ENCODE measurements at regions not wholly inside any gene's neighbourhood (a gene's known extent, or its start where the extent isn't known, plus 50 kb on each side); places are given as distances from the start of the nearest gene placed in this dataset.

DNA sequence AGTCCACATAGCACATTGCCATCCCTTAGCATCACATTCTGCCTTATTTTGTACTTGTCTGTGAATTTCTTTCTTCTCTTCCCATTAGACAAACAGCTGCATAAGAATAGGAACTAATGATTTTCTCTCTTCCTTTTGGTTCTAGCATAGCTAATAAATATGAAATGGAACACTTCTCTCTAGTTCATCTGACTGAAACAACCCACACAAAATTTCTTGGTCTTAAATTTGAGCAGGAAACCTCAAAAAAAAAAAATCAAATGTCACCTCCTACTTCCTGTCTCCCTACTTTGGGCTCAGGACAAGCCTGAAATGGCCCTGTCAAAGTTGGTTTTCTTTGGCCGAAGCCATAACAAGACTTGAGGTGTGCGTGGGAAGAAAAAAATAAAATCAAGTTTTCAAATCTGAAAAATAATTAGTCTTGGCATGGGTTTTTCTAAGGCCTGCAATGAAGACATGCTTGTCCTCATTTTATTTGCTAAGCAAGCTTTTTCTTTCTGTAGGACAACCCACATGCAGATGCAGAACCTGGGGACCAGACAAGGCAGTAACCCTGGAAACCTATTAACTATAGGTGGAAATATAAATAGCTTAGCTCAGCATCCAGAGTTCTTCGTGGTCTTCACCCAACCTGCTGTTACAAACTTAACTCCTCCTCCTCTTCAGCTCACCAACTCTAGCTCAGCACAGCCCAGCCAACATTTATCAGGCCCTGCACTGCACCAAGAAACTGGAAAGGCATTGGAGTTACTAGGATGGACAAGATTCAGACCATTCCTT lies 523.5 kb upstream of the KLF4 start:
- Histone ChIP-seq H3K14ac (replicated peaks; ENCODE audit: low read depth, low read length) (no peak overlapping the region), H3K9me1 (ENCODE audit: insufficient read depth, low read length) (no peaks in the 10 kb centered on the region), H3K9ac (ENCODE audit: low read depth, low read length) (no peak overlapping the region), H3K18ac (ENCODE audit: low read depth, low read length) (no peak overlapping the region), H3K9me3 (ENCODE audit: control insufficient read depth, insufficient read depth, low read length) (no peaks in the 10 kb centered on the region), H2BK15ac (ENCODE audit: low read depth, low read length) (no peak overlapping the region), H3K4me1 (ENCODE audit: control insufficient read depth, insufficient read depth, low read length) (no peaks in the 10 kb centered on the region), H2AFZ (replicated peaks; ENCODE audit: low read length, poor library complexity) (no peak overlapping the region), H3K4ac (ENCODE audit: low read depth, low read length) (no peak overlapping the region), H4K8ac (ENCODE audit: low read depth in 2 of 2, low read length in 2 of 2) (no peak overlapping the region), H4K20me1 (ENCODE audit: insufficient read depth, low read length) (no peaks in the 10 kb centered on the region), H3K56ac (ENCODE audit: extremely low read depth, insufficient read depth, low read length) (no peak overlapping the region), H3K36me3 (ENCODE audit: control insufficient read depth, insufficient read depth, low read length) (no peaks in the 10 kb centered on the region), H4K5ac (ENCODE audit: low read depth, low read length) (no peak overlapping the region), H2BK5ac (ENCODE audit: low read depth, low read length, poor library complexity, severe bottlenecking) (no peak overlapping the region), H3K4me2 (ENCODE audit: low read depth, low read length) (no peak overlapping the region), H2BK120ac (ENCODE audit: low read depth, low read length) (no peak overlapping the region), H3K4me3 (ENCODE audit: insufficient read depth, low read depth, low read length) (no peak overlapping the region), H2AK5ac (ENCODE audit: low read depth, low read length) (no peak overlapping the region), H3K27me3 (ENCODE audit: control insufficient read depth, insufficient read depth, low read length) (no peaks in the 10 kb centered on the region), H4K91ac (ENCODE audit: insufficient read depth, low read depth, low read length) (no peak overlapping the region), H3K27ac (ENCODE audit: insufficient read depth, low read length) (no peak overlapping the region), H3K79me1 (ENCODE audit: low read depth in 1 of 2, low read length in 2 of 2) (no peaks in the 10 kb centered on the region), H2AK9ac (replicated peaks; ENCODE audit: low read depth, low read length, poor library complexity) (no peak overlapping the region), H2BK20ac (ENCODE audit: low read depth, low read length) (no peak overlapping the region), H3K23ac (ENCODE audit: low read depth, low read length) (no peak overlapping the region)
- dilution Hi-C loops (cut with HindIII; ENCODE audit: low sequenced_read_pairs, unreplicated experiment) = no loop called here
- CTCF ChIA-PET = interaction anchor here (0.6 kb wide), 1 partner anchor 547 kb away, joined by 3 read pairs; no protein-coding TSS in a partner anchor
- ATAC-seq (ENCODE audit: low read depth) (no peak), DNase-seq (no peak)
- WGBS, 2 experiments (ENCODE audit: extremely low coverage in 2 of 2, insufficient read length in 1 of 2) = no CpG with 5 or more reads among the region's 3 CpGs
- intact Hi-C loops (cut with micrococcal nuclease) = no loop called here
- BruUV-seq (replicated peaks) = no TSS peak
- POLR2A ChIA-PET (ENCODE audit: unreplicated experiment) = no interaction called here
- in situ Hi-C loops (cut with MboI; ENCODE audit: low sequenced_read_pairs) = no loop called here
- no peak for TF ChIP-seq NFE2L2 (IDR thresholded peaks at IDR 0.05; ENCODE audit: low read depth, low read length)
- TF ChIP-seq RAD21 (IDR thresholded peaks at IDR 0.05; ENCODE audit: low read length) = no peak
- TF ChIP-seq BHLHE40 (IDR thresholded peaks at IDR 0.05; ENCODE audit: low read depth, low read length) = no peak
- TF ChIP-seq MXI1 (IDR thresholded peaks at IDR 0.05; ENCODE audit: borderline replicate concordance, low read depth, low read length) = no peak
- no peak for TF ChIP-seq MAZ (IDR thresholded peaks at IDR 0.05; ENCODE audit: borderline replicate concordance, low read depth, low read length)
- TF ChIP-seq, protein P1, sequence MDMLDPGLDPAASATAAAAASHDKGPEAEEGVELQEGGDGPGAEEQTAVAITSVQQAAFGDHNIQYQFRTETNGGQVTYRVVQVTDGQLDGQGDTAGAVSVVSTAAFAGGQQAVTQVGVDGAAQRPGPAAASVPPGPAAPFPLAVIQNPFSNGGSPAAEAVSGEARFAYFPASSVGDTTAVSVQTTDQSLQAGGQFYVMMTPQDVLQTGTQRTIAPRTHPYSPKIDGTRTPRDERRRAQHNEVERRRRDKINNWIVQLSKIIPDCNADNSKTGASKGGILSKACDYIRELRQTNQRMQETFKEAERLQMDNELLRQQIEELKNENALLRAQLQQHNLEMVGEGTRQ (IDR thresholded peaks at IDR 0.05; ENCODE audit: low read depth, low read length) = no peak
- TF ChIP-seq CEBPB (IDR thresholded peaks at IDR 0.05; ENCODE audit: low read depth, low read length) = no peak
- peak; percentile 50 for TF ChIP-seq MAFK (IDR thresholded peaks at IDR 0.05; ENCODE audit: low read depth, low read length)
- no peak for TF ChIP-seq RFX5 (IDR thresholded peaks at IDR 0.05; ENCODE audit: low read depth, low read length)
